Testis (tissue), 2 donors: ENCODE measurements at regions not wholly inside any gene's neighbourhood (a gene's known extent, or its start where the extent isn't known, plus 50 kb on each side); places are given as distances from the start of the nearest gene placed in this dataset.
A peak's percentile ranks its signal among the peaks of the same experiment; 100 is the strongest.

Source experiments
- DNase-seq: peaks from one replicate; pipeline ENCODE4 v3.0.0-alpha.2; 2019
- H3K27ac ChIP-seq, 2 donors: fragments of 200-600 bp; sonication (generic); one replicate each; pipeline ENCODE4 v1.5.1; 2019
- H3K27me3 ChIP-seq: fragments of 200-600 bp; sonication (generic); one replicate; pipeline ENCODE4 v1.5.1; 2019
- H3K36me3 ChIP-seq: fragments of 200-600 bp; sonication (generic); one replicate; pipeline ENCODE4 v1.5.1; 2017; ENCODE audit warnings: low read depth; ENCODE audit errors: missing control alignments
- H3K4me1 ChIP-seq: fragments of 200-600 bp; sonication (generic); one replicate; pipeline ENCODE4 v1.5.1; 2019
- H3K4me3 ChIP-seq, 2 donors: fragments of 200-600 bp; sonication (generic); one replicate each; pipeline ENCODE4 v1.5.1; 2017 to 2019
- H3K9me3 ChIP-seq: fragments of 200-600 bp; sonication (generic); one replicate; pipeline ENCODE4 v1.5.1; 2017
- POLR2A ChIP-seq: fragments of 450-650 bp; IDR thresholded peaks from one replicate; pipeline ENCODE4 v1.6.1; 2017; ENCODE audit warnings: antibody characterized with exemption, mild to moderate bottlenecking, moderate library complexity
- WGBS, 2 donors: methylation state at CpG; one replicate each; pipeline ENCODE4 v1.1.5; 2018; 5-methylcytosine and 5-hydroxymethylcytosine counted together
- intact Hi-C: fragments of 100-400 bp; cut with DNase I; formaldehyde crosslinking; loops from one replicate; pipeline ENCODE4 v1.15.1; 2023; ENCODE audit warnings: low total_unique reads
- TF ChIP-seq, protein P1 (sequence below), 3 experiments: fragments of 450-650 bp in 2 of 3; fragments of 200-600 bp in 1 of 3; sonication (generic) in 1 of 3; IDR thresholded peaks; one replicate each; pipeline ENCODE4 v1.5.1; 2016 to 2019; ENCODE audit warnings: antibody characterized with exemption in 3 of 3, mild to moderate bottlenecking in 2 of 3, moderate library complexity in 1 of 3

DNA sequence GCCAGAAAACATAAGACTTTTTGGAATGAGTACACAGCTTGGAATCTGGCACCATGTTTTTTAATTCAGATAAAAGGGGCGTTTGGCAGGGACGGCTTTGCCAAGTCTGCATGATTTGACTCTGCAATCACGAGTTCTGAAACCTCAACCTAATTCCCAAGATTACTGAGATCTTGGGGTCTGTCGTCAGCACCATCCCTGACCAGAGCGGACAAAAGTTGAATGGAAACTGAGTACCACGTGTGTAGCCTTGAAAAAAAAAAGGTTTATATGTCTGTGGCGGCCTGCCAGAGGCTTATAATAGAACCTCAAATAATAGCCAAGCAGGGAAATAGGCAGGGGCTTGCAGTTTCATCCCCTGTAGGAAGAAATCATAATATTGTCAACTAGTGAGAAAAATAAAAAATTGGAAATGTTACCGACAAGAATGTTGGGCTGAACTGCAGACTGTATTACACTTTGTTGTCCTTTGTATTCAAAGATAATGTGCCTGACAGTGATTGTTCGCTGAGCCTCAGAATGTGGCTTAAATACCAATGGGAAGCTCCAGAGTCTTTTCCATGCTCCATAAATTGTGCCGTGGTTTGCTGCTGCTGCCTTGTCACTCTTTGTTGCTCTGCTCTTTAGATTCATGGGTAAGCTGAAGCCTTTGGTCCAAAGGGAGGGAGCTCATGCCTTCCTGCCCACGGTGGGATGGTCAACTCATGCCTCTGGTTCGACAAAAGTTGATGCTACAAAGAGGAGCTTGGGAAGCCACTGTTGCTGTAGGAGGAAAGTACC lies 118.8 kb upstream of the ARID1B start:
- intact Hi-C loops: no loop called here
- Histone ChIP-seq H3K9me3 (no peaks in the 10 kb centered on the region), H3K4me1 (peaks cover 3% of the 10 kb centered on the region), H3K4me3 (no peak overlapping the region), H3K27ac (no peak overlapping the region), H3K36me3 (no peaks in the 10 kb centered on the region), H3K27me3 (no peaks in the 10 kb centered on the region)
- no peak for TF ChIP-seq POLR2A
- TF ChIP-seq, protein P1, sequence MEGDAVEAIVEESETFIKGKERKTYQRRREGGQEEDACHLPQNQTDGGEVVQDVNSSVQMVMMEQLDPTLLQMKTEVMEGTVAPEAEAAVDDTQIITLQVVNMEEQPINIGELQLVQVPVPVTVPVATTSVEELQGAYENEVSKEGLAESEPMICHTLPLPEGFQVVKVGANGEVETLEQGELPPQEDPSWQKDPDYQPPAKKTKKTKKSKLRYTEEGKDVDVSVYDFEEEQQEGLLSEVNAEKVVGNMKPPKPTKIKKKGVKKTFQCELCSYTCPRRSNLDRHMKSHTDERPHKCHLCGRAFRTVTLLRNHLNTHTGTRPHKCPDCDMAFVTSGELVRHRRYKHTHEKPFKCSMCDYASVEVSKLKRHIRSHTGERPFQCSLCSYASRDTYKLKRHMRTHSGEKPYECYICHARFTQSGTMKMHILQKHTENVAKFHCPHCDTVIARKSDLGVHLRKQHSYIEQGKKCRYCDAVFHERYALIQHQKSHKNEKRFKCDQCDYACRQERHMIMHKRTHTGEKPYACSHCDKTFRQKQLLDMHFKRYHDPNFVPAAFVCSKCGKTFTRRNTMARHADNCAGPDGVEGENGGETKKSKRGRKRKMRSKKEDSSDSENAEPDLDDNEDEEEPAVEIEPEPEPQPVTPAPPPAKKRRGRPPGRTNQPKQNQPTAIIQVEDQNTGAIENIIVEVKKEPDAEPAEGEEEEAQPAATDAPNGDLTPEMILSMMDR (IDR thresholded peaks at IDR 0.05): no peak
- 41 to 44% methylated on average over 12 of the region's 12 CpGs for WGBS, 2 donors
- DNase-seq: peak; percentile 26

DNA sequence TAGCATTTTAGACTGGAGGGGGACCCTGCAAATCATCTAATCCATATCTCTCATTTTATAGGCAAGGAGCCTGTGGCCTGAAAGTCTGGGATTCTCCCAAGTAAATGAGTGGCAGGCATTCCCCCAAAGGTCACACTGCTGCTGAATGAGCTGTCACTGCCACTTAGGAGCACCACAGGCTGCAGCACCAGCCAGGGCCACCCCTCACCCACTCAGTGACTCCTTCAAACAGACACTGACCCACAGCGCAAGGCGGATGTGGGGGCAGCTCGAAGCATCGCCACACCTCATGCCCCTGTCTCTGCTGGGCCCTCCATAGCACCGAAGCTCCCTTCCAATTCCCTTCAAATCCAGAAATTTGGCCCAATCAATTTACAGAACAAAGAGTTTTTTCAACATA lies 119.9 kb upstream of the ARID1B start:
- H3K4me1 ChIP-seq: peaks cover 3% of the 10 kb centered on the region
- no peaks in the 10 kb centered on the region for H3K9me3 ChIP-seq
- no peak for DNase-seq
- no peaks in the 10 kb centered on the region for H3K36me3 ChIP-seq
- H3K27me3 ChIP-seq: no peaks in the 10 kb centered on the region
- no peak overlapping the region for H3K27ac ChIP-seq
- no peak overlapping the region for H3K4me3 ChIP-seq
- TF ChIP-seq, protein P1 (IDR thresholded peaks at IDR 0.05): no peak
- no peak for TF ChIP-seq POLR2A
- 75 to 88% methylated on average over 1 to 5 of the region's 5 CpGs for WGBS, 2 donors
- intact Hi-C loops: no loop called here

DNA sequence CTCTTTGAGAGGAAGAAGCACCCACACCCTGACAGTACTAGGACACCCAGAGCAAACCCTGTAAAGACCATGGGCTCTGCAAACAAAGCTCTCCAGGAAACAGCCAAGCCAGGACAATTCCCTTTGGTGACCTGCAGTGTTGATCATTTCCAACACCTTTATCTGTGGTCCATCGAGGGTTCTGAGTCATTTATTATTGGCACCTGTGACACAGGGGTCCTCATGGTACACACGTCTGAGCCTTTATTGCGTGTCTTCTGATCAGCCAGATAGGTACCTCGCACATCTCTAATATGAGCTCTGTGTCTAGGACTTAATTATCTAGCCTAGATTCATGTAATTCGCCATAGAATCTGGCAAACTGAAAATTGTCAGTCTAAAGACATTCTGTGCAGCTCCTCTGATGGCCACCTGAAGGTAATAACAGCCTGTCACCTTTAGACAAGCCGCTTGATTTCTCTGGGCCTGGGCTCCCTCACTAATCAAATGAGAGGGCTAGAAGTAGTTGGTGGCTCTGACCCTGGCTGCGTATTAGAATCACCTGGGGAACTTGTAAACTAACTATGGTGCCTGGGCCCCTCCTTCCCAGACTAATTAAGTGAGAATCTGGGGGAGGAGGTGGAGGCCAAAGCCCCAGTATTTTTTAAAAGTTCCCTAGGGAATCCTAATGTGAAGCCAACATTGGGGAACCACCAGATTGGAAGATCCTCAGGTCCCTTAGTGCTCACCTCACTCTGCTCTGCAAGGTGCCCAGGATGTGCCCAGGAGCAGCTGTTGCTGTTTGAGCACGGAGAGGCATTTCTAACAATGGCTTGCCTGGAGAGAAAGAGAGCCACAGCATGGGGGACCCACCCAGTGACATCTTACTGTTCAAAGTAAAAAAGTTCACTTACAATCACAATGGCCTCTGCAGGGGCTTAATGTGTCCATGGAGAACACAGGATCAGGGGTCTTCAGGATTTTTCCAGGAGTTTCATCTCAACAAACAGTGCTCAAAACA lies 122.0 kb upstream of the ARID1B start:
- Histone ChIP-seq H3K36me3 (no peaks in the 10 kb centered on the region), H3K4me3 (no peak overlapping the region), H3K9me3 (no peaks in the 10 kb centered on the region), H3K27ac (no peak overlapping the region), H3K4me1 (peaks cover 3% of the 10 kb centered on the region), H3K27me3 (no peaks in the 10 kb centered on the region)
- no peak for DNase-seq
- intact Hi-C loops: no loop called here
- WGBS, 2 donors: 89 to 94% methylated on average over 8 of the region's 8 CpGs
- no peak for TF ChIP-seq POLR2A
- TF ChIP-seq, protein P1 (IDR thresholded peaks at IDR 0.05): no peak

DNA sequence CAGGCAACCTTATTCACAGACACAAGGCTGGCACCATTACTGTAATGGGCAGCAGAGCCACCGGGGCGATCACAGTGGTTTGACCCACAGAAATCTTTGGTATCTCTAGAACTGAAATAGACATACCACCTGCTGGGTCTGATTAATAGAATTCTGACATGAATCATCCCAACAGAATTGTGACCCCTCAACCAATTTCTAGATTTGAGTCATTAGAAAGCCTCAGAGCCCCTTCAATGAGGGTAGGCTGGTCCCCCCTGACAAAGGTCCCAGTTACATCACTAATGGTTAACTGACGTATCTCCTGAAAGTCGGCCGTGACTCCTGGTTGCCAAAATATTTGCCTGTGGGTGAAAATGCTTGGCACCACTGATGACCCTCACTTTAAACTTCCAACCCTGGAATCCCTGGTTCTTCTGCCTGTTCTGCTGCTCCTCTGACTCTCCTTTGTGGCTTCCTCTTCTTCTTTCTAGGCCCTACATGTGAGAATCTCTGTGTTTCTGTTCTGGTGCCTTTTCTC lies 124.9 kb upstream of the ARID1B start:
- Histone ChIP-seq H3K9me3 (no peaks in the 10 kb centered on the region), H3K27me3 (no peaks in the 10 kb centered on the region), H3K27ac (no peak overlapping the region), H3K4me3 (no peak overlapping the region), H3K36me3 (no peaks in the 10 kb centered on the region), H3K4me1 (peaks cover 3% of the 10 kb centered on the region)
- DNase-seq: no peak
- TF ChIP-seq, protein P1 (IDR thresholded peaks at IDR 0.05): no peak
- no peak for TF ChIP-seq POLR2A
- 93 to 95% methylated on average over 5 of the region's 5 CpGs for WGBS, 2 donors
- intact Hi-C loops: no loop called here
